ENCODE measurements at regions not wholly inside any gene's neighbourhood (a gene's known extent, or its start where the extent isn't known, plus 50 kb on each side); places are given as distances from the start of the nearest gene placed in this dataset.

- Histone ChIP-seq H3K4me2 (ENCODE audit: low read length) (no peak overlapping the region), H3K9ac (no peak overlapping the region), H3K27me3 (ENCODE audit: control insufficient read depth, insufficient read depth, low read length) (no peaks in the 10 kb centered on the region), H3K27ac (no peak overlapping the region), H3K9me3 (ENCODE audit: control insufficient read depth, low read length) (no peaks in the 10 kb centered on the region), H3K79me2 (no peaks in the 10 kb centered on the region), H2AFZ (no peak overlapping the region), H3K4me1 (no peaks in the 10 kb centered on the region), H3K36me3 (ENCODE audit: control insufficient read depth, insufficient read depth, low read length) (no peaks in the 10 kb centered on the region), H3K4me3 (ENCODE audit: low read depth, low read length) (no peak overlapping the region)
- TF ChIP-seq CTCF (IDR thresholded peaks at IDR 0.05): no peak
Observed at GRCh38 chr1:2940178-2940577, 81.1 kb upstream of the ACTRT2 start.

GRCh38 chr1:2941040-2941439, 80.2 kb upstream of the ACTRT2 start:
- H3K27me3 ChIP-seq (ENCODE audit: control insufficient read depth, insufficient read depth, low read length): no peaks in the 10 kb centered on the region
- no peak for TF ChIP-seq CTCF (IDR thresholded peaks at IDR 0.05)
- no peak overlapping the region for H3K4me3 ChIP-seq (ENCODE audit: low read depth, low read length)
- no peaks in the 10 kb centered on the region for H3K4me1 ChIP-seq
- H3K4me2 ChIP-seq (ENCODE audit: low read length): no peak overlapping the region
- no peaks in the 10 kb centered on the region for H3K36me3 ChIP-seq (ENCODE audit: control insufficient read depth, insufficient read depth, low read length)
- no peaks in the 10 kb centered on the region for H3K9me3 ChIP-seq (ENCODE audit: control insufficient read depth, low read length)
- no peak overlapping the region for H2AFZ ChIP-seq
- H3K27ac ChIP-seq: no peak overlapping the region
- H3K79me2 ChIP-seq: no peaks in the 10 kb centered on the region
- H3K9ac ChIP-seq: no peak overlapping the region

- Histone ChIP-seq H3K36me3 (ENCODE audit: control insufficient read depth, insufficient read depth, low read length) (no peaks in the 10 kb centered on the region), H3K27me3 (ENCODE audit: control insufficient read depth, insufficient read depth, low read length) (no peaks in the 10 kb centered on the region), H3K4me3 (ENCODE audit: low read depth, low read length) (no peak overlapping the region), H3K9me3 (ENCODE audit: control insufficient read depth, low read length) (no peaks in the 10 kb centered on the region), H3K79me2 (no peaks in the 10 kb centered on the region), H3K4me1 (no peaks in the 10 kb centered on the region), H3K27ac (no peak overlapping the region), H3K4me2 (ENCODE audit: low read length) (no peak overlapping the region), H2AFZ (no peak overlapping the region), H3K9ac (no peak overlapping the region)
- TF ChIP-seq CTCF (IDR thresholded peaks at IDR 0.05): no peak
Observed at GRCh38 chr1:2941907-2942306, 79.4 kb upstream of the ACTRT2 start.

GRCh38 chr1:2942410-2942809, 78.9 kb upstream of the ACTRT2 start:
- no peak overlapping the region for H3K4me3 ChIP-seq (ENCODE audit: low read depth, low read length)
- H3K4me1 ChIP-seq: no peaks in the 10 kb centered on the region
- H3K4me2 ChIP-seq (ENCODE audit: low read length): no peak overlapping the region
- H3K9me3 ChIP-seq (ENCODE audit: control insufficient read depth, low read length): no peaks in the 10 kb centered on the region
- no peaks in the 10 kb centered on the region for H3K36me3 ChIP-seq (ENCODE audit: control insufficient read depth, insufficient read depth, low read length)
- TF ChIP-seq CTCF (IDR thresholded peaks at IDR 0.05): no peak
- no peak overlapping the region for H3K9ac ChIP-seq
- no peak overlapping the region for H2AFZ ChIP-seq
- no peaks in the 10 kb centered on the region for H3K79me2 ChIP-seq
- no peaks in the 10 kb centered on the region for H3K27me3 ChIP-seq (ENCODE audit: control insufficient read depth, insufficient read depth, low read length)
- H3K27ac ChIP-seq: no peak overlapping the region

- Histone ChIP-seq H3K4me1 (no peaks in the 10 kb centered on the region), H3K36me3 (ENCODE audit: control insufficient read depth, insufficient read depth, low read length) (no peaks in the 10 kb centered on the region), H3K4me2 (ENCODE audit: low read length) (no peak overlapping the region), H3K9me3 (ENCODE audit: control insufficient read depth, low read length) (no peaks in the 10 kb centered on the region), H3K27ac (no peak overlapping the region), H2AFZ (no peak overlapping the region), H3K79me2 (no peaks in the 10 kb centered on the region), H3K9ac (no peak overlapping the region), H3K4me3 (ENCODE audit: low read depth, low read length) (no peak overlapping the region), H3K27me3 (ENCODE audit: control insufficient read depth, insufficient read depth, low read length) (no peaks in the 10 kb centered on the region)
- no peak for TF ChIP-seq CTCF (IDR thresholded peaks at IDR 0.05)
Observed at GRCh38 chr1:2943686-2944260, 77.5 kb upstream of the ACTRT2 start.
